ENCODE measurements at regions not wholly inside any gene's neighbourhood (a gene's known extent, or its start where the extent isn't known, plus 50 kb on each side); places are given as distances from the start of the nearest gene placed in this dataset.
A peak's percentile ranks its signal among the peaks of the same experiment; 100 is the strongest.

DNA sequence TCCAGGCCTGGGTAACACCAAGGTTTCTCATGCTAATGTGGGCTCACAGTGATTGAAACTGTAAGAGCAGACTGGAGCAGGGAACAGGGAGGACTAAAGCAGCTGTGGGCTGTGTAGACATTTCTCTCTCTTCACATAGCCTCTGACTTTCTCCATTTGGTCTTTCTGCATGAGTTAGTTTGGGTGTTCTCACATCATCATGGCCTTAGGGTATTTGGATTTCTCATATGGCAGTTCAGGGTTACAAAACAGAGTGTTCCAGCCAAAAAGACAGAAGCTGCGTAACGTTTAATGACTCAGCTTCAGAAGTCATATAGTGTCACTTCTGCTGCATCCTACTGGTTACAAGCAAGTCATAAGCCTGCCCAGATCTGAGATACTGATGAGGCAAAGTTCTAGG, 52.0 kb upstream of the OSBPL8 start:
- DNase-seq: no peak

GRCh38 chr12:76614364-76614763, 54.8 kb upstream of the OSBPL8 start:
- no peak for DNase-seq

DNA sequence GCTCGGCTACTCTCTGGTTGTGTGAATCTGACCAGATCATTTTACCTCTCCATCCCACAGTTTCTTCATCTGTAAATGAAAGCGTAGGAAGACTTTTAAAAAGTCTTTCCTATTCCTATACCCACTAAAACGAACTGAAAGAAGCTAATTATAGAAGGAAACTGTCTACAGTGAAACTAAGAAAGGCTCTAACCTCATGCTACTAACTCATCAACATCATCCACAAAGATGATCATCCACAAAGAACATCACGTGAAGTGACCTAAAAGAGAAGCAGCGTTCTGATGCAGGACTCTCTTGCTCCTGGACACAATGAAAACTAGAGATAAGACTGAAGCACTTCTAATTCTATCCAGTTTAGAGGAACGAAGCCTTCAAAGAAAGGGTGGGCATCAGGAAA, 58.5 kb upstream of the OSBPL8 start:
- DNase-seq: no peak

DNA sequence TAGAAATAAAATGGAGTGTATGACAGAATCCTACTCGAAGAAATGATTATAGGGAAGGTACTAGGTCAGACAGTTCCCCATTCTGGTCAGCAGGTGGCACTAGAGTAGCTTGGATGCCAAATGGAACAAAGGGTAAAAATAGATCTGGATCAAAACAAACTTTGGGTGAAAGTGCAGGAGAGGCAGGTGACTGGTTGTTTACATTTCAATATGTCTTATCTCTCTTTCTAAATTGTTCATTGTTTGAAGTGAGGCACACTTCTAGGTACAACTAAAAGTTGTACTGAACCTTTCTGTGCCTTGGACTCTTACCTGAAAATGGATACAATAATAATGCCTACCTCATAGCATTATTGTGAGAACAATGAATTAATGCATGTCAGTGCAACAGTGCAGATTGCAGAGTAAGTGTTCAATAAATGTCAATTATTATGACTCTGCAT, 62.0 kb upstream of the OSBPL8 start:
- peak; percentile 74 for DNase-seq

GRCh38 chr12:76622351-76622750, 62.8 kb upstream of the OSBPL8 start:
- DNase-seq: no peak

DNA sequence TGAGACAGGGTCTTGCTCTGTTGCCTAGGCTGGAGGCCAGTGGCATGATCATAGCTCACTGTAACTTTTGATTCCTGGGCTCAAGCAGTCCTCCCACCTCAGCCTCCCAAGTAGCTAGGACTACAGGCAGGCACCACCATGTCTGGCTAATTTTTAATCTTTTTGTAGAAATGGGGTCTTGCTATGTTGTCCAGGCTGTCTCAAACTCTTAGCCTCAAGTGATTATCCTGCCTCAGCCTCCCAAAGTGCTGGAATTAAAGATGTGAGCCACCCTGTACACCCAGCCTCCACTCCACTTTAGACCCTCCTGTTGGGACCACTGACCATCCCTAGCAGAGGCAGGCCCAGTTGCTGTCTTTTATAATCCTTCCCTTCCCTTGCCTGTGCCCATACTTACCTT, 63.3 kb upstream of the OSBPL8 start:
- no peak for DNase-seq

- no peak for DNase-seq
These were observed 64.4 kb upstream of the OSBPL8 start for GRCh38 chr12:76623931-76624330.

GRCh38 chr12:76627346-76628135, 68.0 kb upstream of the OSBPL8 start:
- DNase-seq: no peak

DNA sequence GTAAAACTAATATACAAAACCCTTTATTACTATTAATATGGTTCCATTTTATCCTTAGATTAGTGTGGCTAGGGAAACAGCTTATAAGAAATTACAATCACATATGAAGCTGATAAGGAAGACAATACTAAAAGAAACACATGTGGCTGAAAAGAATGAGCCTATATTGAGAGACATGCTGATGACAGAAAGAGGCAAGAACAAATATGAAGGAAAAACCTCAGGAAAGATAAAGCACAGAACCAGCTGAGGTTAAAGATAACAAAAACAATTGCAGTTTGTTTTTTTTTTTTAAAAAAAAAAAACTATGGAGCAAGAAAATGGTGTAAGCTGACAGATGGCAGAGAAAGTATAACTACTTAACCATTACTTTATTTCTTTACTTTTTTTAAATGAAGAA, 69.2 kb upstream of the OSBPL8 start:
- no peak for DNase-seq

DNA sequence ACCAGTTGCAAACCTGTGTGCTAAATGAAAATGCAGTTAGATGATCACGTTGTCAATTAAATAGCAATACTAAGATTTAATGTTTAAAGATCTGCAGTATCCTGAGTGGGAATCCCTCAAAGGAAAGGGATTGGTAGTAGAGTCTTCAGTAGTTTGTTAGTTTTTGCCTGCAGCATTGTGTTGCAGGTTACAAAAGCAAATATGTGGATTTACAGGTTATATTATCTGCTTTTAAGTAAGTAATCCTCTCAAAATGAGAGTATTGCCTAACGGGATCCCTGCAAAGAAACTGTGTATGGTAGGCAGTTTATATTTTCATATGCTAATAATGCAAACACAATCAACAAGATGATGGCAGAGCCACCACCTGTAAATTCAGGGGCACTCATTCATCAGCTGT, 72.2 kb upstream of the OSBPL8 start:
- DNase-seq: no peak

GRCh38 chr12:76633415-76633814, 73.8 kb upstream of the OSBPL8 start:
- no peak for DNase-seq

DNA sequence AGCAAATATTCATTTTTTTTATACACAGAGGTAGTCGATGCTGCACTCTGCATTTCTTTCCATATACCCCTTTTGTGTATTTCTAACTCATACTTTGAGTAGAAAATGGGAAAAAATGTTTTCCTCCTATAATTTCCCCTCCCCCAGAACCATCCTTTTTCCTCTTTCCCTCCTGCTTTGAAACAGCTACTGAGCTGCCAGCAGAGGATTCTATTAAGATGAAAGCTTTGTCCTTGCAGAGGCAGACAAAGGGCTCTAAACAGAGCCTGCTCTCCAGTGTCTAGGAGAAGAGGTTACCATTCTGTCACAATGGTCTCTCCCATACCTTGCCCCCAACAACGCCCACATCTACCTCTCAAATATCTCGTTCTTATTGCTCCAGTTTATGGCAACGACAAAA, 74.6 kb upstream of the OSBPL8 start:
- no peak for DNase-seq

GRCh38 chr12:76636121-76636692, 76.6 kb upstream of the OSBPL8 start:
- DNase-seq: no peak

- DNase-seq: no peak
These were observed 78.2 kb upstream of the OSBPL8 start for GRCh38 chr12:76637807-76638206.

- DNase-seq: no peak
These were observed 80.1 kb upstream of the OSBPL8 start for GRCh38 chr12:76639646-76640045.

DNA sequence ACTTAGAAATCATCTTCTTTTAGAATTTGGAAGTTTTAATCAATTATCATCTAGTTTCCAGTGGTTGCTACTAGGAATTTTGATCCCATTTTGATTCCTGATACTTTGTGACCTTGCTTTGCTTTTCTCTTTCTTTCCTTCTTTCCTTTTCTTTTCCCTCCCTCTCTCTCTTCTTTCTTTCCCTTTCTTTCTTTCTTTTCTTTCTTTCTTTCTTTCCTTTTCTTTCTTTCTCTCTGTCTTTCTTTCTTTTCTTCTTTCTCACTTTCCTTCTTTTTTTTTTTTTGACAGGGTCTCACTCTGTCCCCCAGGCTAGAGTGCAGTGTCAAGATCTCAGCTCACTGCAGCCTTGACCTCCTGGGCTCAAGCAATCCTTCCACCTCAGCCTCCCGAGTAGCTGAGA, 81.5 kb upstream of the OSBPL8 start:
- no peak for DNase-seq

DNA sequence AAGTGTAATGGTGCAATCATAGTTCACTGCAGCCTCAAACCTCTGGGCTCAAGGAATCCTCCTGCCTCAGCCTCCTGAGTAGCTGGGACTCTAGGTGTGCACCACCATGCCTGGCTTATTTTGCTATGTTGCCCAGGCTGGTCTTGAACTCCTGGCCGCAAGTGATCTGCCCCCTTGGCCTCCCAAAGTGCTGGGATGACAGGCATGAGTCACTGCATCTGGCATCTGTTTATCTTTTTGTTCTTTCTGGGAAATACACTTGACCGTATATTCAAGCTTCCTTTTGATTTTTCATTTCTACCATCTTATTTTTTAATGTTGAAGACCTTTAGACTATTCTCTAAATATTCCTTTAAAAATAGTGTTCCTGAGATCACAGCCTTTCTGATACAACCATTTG, 82.4 kb upstream of the OSBPL8 start:
- DNase-seq: no peak

DNA sequence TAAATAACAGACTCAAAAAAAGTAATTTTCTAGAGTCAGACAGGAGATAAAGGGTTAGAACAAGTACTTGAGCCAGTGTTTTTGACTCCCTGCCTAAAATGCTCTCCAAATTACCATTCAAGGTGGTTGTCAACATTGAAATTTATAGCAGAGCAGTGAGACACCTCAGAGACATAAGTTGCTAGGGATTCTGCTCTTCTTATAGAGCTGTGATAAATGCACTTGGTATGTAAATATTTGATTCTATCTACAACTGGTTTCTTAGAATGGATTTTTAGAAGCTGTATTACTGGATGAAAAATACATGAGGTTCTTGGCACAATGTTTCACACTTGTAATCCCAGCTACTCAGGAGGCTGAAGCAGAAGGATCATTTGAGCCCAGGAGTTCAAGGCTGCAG, 83.9 kb upstream of the OSBPL8 start:
- no peak for DNase-seq

- no peak for DNase-seq
These were observed 85.4 kb upstream of the OSBPL8 start for GRCh38 chr12:76644950-76645349.

DNA sequence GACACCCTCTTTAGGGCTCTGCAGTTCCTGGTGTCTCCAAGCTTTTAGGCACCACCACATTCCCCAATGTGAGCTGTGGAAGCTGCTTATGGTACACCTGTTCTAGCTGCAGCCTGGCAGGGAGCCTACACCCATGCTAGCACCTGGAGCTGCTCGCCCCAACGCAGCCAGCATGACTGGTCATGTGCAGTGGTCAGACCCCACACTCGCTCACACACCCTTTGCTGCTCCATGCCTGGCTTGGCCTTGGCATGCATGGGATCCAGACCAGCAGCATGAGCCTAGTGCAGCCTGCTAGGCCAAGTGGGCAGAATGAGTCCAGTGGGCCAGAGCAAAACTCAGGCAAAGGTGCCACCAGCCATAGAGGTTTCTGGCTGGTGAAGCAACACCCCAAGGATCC, 86.4 kb upstream of the OSBPL8 start:
- no peak for DNase-seq

DNA sequence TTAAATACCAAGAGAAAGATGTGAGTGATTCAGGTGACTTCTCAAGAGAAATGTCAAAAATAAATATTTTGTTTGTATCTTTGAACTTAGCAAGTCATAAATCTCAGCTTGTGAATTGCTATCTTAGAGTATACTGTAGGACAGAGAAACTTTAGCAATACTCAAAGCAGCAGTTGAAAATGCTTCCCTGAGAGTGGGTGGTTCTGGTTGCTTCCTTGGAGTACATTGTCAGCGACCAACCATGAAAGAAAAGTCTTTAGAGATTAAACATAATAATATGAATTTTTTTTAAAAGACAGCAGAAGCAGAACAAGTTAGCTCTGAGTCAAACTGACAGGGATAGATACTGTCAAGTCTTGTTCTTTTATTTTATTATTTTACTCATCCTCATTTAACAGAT, 86.8 kb upstream of the OSBPL8 start:
- no peak for DNase-seq

DNA sequence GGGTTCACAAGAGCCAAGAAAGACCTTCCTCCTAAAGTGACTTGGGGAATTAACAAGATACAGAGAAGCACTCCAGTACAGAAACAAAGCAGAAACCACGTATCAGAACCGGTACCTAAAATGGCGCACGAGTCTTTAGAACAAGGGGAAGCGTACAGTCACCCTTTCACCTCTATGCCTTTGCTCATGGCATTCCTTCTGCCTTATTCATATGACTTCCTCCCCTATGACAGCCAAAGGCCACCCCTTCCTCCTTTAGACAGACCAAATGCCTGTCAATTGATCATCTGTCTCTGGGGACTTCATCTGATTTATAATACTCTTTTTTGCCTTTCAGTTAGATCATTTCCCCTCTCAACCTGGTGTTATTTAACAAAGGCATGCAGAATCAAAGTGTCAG, 89.5 kb upstream of the OSBPL8 start:
- no peak for DNase-seq

DNA sequence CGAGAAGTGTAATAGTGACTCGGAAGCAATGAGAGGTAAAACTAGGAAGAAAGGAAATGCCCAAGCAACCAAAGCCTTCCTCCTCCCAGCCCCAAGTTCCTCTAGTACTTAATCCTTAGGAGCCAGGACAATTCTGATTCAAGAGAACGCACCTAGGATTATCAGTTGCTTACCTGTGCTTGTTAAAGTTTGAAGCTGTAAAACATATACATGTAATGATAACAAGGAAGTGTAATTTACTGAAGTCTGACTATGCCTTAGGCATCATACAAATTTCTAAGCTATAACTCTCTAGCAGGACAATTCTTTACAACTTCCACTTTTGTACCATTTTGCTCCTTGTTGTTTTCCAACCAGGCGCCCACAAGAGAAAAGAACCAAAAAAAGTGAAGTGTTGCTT, 92.8 kb upstream of the OSBPL8 start:
- DNase-seq: no peak

GRCh38 chr12:76653342-76653741, 93.8 kb upstream of the OSBPL8 start:
- no peak for DNase-seq

DNA sequence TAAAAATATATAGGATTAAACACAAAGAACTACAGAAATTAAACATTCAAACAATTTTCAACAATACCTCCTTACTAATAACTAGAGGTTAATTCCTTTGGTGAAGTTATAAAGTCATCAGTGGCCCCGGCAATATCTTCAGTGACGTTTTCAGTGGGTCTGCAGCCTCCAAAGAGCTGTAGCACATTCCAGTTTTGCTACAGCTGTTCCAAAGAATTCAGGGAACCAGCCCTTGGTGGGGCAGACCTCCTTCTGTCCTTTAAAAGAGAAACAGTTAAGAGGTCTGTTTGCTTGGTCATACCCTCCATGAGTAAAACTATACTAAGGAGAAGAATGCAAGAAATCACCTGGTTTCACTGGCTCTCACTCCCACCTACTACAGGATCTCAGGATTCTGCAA, 99.2 kb upstream of the ZDHHC17 start:
- no peak for DNase-seq

All from CD4-positive, alpha-beta T cell treated with Interleukin-10 for 1 hour (primary cell).